Pancreas (tissue), 10 donors: ENCODE measurements at regions not wholly inside any gene's neighbourhood (a gene's known extent, or its start where the extent isn't known, plus 50 kb on each side); places are given as distances from the start of the nearest gene placed in this dataset.

Experiments used
- ATAC-seq, 4 donors: fragments of 200-7000 bp; cut with Tn5 transposase; one replicate each; pipeline versions ENCODE4 v1.8.0 to v1.9.1; 2020; ENCODE audit warnings: mild to moderate bottlenecking in 4 of 4, moderate library complexity in 4 of 4
- DNase-seq, 6 donors: peaks; one replicate each; pipeline ENCODE4 v3.0.0-alpha.2; 2020
- FAIRE-seq: peaks from 2 replicates; lab custom pipeline; 2012; peaks lifted over from hg19 to GRCh38; lab: Jason Lieb, UNC
- H3K27ac ChIP-seq, 4 donors: fragments of 200-600 bp; sonication (generic); 1 replicate in 3 of 4; 2 replicates in 1 of 4; pipeline versions ENCODE4 v1.5.0 to v1.8.0; 2020
- H3K27me3 ChIP-seq, 4 donors: fragments of 200-600 bp; one replicate each; pipeline ENCODE4 v1.8.0; 2021
- H3K36me3 ChIP-seq, 3 donors: fragments of 200-600 bp; sonication (generic) in 1 of 3; one replicate each; pipeline versions ENCODE4 v1.5.0 to v1.8.0; 2020 to 2021
- H3K4me1 ChIP-seq, 3 donors: fragments of 200-600 bp; one replicate each; pipeline ENCODE4 v1.8.0; 2021
- H3K4me3 ChIP-seq, 4 donors: fragments of 200-600 bp; sonication (generic) in 2 of 4; one replicate each; pipeline versions ENCODE4 v1.5.0 to v1.8.0; 2020 to 2021
- H3K9me3 ChIP-seq, 4 donors: fragments of 200-600 bp; one replicate each; pipeline ENCODE4 v1.8.0; 2021
- CTCF ChIP-seq, 4 donors: fragments of 200-600 bp; sonication (generic) in 3 of 4; IDR thresholded peaks; one replicate each; pipeline versions ENCODE4 v1.5.0 to v1.8.0; 2021; ENCODE audit warnings: antibody characterized with exemption in 4 of 4
- WGBS, 2 donors: extraction: QIAGEN DNeasy Blood & Tissue Kit; methylation state at CpG; one replicate each; pipeline ENCODE4 v1.1.7; 2013; 5-methylcytosine and 5-hydroxymethylcytosine counted together
- intact Hi-C, 3 donors: fragments of 100-400 bp; cut with DNase I; formaldehyde crosslinking; loops; one replicate each; pipeline versions ENCODE4 v1.11.1 to v1.14.2; 2022
- donor health status: healthy with polysubstance abuse.
- donor health status: DM: no; HTN: no; CAD: no; lungs with moderate emphysema.
- donor health status: DM: no; HTN: no; CAD: no.
- donor health status: control.
- donor health status: control.
- donor health status: Bipolar disorder and iron deficiency.
- donor health status: DM: yes; HTN: yes; CAD: no.
- donor health status: DM: no; HTN: no; CAD: no.
- donor health status: DM: no; HTN: no; CAD: no.
- donor health status: DM: yes; HTN: yes; CAD: no.

GRCh38 chr3:43863966-43864933 is 173.5 kb downstream of the ABHD5 start:
- 47 to 60% methylated on average over 6 of the region's 6 CpGs for WGBS, 2 donors
- no peak for FAIRE-seq
- Histone ChIP-seq H3K4me3 (no peak overlapping the region), H3K27me3 (no peaks in the 10 kb centered on the region), H3K27ac (no peak overlapping the region), H3K36me3 (no peaks in the 10 kb centered on the region), H3K4me1 (no peaks in the 10 kb centered on the region), H3K9me3 (no peaks in the 10 kb centered on the region)
- TF ChIP-seq CTCF (IDR thresholded peaks at IDR 0.05), result no peak
- intact Hi-C loops, result no loop called here
- DNase-seq, result peak in 1 of 6 donors; percentile 16
- no peak for ATAC-seq

GRCh38 chr3:43865351-43865750 is 174.6 kb downstream of the ABHD5 start:
- Histone ChIP-seq H3K27me3 (no peaks in the 10 kb centered on the region), H3K9me3 (no peaks in the 10 kb centered on the region), H3K36me3 (no peaks in the 10 kb centered on the region), H3K4me1 (peaks cover 0 to 3% (median under 1%) of the 10 kb centered on the region in 3 donors), H3K4me3 (no peak overlapping the region), H3K27ac (no peak overlapping the region)
- no peak for TF ChIP-seq CTCF (IDR thresholded peaks at IDR 0.05)
- FAIRE-seq (no peak), DNase-seq (no peak), ATAC-seq (no peak)
- intact Hi-C loops, result no loop called here
- 84 to 94% methylated on average over 4 of the region's 4 CpGs for WGBS, 2 donors

GRCh38 chr3:43865887-43866528 is 175.3 kb downstream of the ABHD5 start:
- Histone ChIP-seq H3K4me3 (no peak overlapping the region), H3K9me3 (no peaks in the 10 kb centered on the region), H3K27me3 (no peaks in the 10 kb centered on the region), H3K4me1 (peaks cover 0 to 3% (median 3%) of the 10 kb centered on the region in 3 donors), H3K36me3 (no peaks in the 10 kb centered on the region), H3K27ac (no peak overlapping the region)
- DNase-seq (no peak), ATAC-seq (no peak), FAIRE-seq (no peak)
- 77 to 80% methylated on average over 9 of the region's 9 CpGs for WGBS, 2 donors
- TF ChIP-seq CTCF (IDR thresholded peaks at IDR 0.05), result no peak
- intact Hi-C loops, result no loop called here

- H3K36me3 ChIP-seq, result no peaks in the 10 kb centered on the region
- DNase-seq (no peak), ATAC-seq (no peak), FAIRE-seq (no peak)
- H3K9me3 ChIP-seq, result no peaks in the 10 kb centered on the region
- no peak overlapping the region for H3K27ac ChIP-seq
- peaks cover 0 to 3% (median 3%) of the 10 kb centered on the region in 3 donors for H3K4me1 ChIP-seq
- no peak overlapping the region for H3K4me3 ChIP-seq
- 66 to 84% methylated on average over 3 of the region's 3 CpGs for WGBS, 2 donors
- TF ChIP-seq CTCF (IDR thresholded peaks at IDR 0.05), result no peak
- intact Hi-C loops, result no loop called here
- no peaks in the 10 kb centered on the region for H3K27me3 ChIP-seq
Measured at GRCh38 chr3:43866529-43867353, 176.0 kb downstream of the ABHD5 start.
